ENCODE measurements at regions not wholly inside any gene's neighbourhood (a gene's known extent, or its start where the extent isn't known, plus 50 kb on each side); places are given as distances from the start of the nearest gene placed in this dataset.
"Not testable (repeated sequence)": the region's sequence is repeated elsewhere in the genome, so short reads cannot be mapped to it uniquely, and the experiment has no call there.

DNA sequence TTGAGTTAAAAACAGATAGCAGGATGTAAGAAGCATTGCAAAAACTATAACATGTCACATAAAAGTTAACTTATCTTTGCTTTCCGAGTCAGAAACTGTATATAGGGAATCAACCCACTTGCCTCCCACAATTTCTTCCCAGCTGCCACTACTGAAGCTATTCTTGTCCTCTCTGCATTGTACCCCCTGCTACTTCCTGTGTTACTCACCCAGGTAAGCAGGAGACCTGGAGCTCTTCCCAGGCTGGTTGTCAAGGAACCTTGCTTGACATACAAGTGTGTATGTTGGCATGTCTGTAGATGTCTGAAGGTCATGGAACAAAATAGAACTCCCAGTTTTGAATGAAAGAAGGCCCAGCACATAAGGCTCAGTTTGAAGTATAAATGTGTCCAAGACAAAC, 74.3 kb upstream of the LRRC4C start:
- H3K36me3 Mint-ChIP-seq (ENCODE audit: low read depth, unreplicated experiment): no peaks in the 10 kb centered on the region
- no peak for DNase-seq (ENCODE audit: low spot score)
- H3K4me1 Mint-ChIP-seq (ENCODE audit: unreplicated experiment): peaks cover 8% of the 10 kb centered on the region
- H3K27ac Mint-ChIP-seq (ENCODE audit: unreplicated experiment): no peak overlapping the region
- no peak overlapping the region for H3K4me3 Mint-ChIP-seq (ENCODE audit: unreplicated experiment)
- H3K9me3 Mint-ChIP-seq (ENCODE audit: unreplicated experiment): no peaks in the 10 kb centered on the region
- TF ChIP-seq, protein P1, sequence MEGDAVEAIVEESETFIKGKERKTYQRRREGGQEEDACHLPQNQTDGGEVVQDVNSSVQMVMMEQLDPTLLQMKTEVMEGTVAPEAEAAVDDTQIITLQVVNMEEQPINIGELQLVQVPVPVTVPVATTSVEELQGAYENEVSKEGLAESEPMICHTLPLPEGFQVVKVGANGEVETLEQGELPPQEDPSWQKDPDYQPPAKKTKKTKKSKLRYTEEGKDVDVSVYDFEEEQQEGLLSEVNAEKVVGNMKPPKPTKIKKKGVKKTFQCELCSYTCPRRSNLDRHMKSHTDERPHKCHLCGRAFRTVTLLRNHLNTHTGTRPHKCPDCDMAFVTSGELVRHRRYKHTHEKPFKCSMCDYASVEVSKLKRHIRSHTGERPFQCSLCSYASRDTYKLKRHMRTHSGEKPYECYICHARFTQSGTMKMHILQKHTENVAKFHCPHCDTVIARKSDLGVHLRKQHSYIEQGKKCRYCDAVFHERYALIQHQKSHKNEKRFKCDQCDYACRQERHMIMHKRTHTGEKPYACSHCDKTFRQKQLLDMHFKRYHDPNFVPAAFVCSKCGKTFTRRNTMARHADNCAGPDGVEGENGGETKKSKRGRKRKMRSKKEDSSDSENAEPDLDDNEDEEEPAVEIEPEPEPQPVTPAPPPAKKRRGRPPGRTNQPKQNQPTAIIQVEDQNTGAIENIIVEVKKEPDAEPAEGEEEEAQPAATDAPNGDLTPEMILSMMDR (IDR thresholded peaks at IDR 0.05; ENCODE audit: unreplicated experiment): no peak
- peaks cover 1% of the 10 kb centered on the region for H3K27me3 Mint-ChIP-seq (ENCODE audit: unreplicated experiment)

DNA sequence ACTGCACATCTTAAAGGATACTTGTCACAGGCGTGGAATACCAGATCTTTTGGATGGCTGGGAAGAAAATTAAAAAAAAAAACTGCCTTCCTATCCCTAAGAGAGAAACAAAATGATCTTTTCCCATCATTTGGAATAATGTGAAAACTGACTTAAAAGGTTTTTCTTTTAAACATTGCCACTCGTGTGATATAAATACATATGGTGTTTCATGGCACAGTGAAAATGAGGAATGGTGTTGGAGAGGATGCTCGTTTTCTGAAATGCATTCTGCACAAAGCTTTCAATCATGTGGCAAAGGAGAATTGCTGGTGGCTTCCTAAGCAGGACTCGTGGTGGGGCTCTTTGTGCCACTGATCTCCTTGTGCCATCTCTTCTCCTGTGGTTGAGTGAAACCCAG, 74.9 kb upstream of the LRRC4C start:
- TF ChIP-seq, protein P1 (IDR thresholded peaks at IDR 0.05; ENCODE audit: unreplicated experiment): no peak
- no peak overlapping the region for H3K27ac Mint-ChIP-seq (ENCODE audit: unreplicated experiment)
- no peaks in the 10 kb centered on the region for H3K36me3 Mint-ChIP-seq (ENCODE audit: low read depth, unreplicated experiment)
- peaks cover 1% of the 10 kb centered on the region for H3K27me3 Mint-ChIP-seq (ENCODE audit: unreplicated experiment)
- peaks cover 8% of the 10 kb centered on the region for H3K4me1 Mint-ChIP-seq (ENCODE audit: unreplicated experiment)
- H3K9me3 Mint-ChIP-seq (ENCODE audit: unreplicated experiment): no peaks in the 10 kb centered on the region
- no peak overlapping the region for H3K4me3 Mint-ChIP-seq (ENCODE audit: unreplicated experiment)
- no peak for DNase-seq (ENCODE audit: low spot score)

DNA sequence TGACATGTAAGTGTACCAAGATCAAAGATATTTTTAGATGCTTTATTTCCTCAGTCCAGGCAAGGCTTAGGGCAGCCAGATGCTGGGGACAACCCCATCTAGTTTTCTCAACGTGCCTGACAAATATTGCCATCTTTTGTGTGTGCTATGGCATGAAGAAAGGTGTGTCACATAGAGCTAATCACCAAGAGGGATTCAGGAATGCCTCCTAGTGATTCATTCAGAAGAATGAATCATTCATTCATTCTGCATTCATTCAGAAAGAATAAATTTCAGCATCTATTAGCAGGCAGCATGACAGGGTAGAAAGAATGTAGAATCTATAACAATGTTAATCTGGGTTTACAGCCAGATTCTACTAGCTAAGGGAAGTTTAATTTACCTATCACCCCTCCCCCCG, 75.4 kb upstream of the LRRC4C start:
- H3K27ac Mint-ChIP-seq (ENCODE audit: unreplicated experiment): no peak overlapping the region
- H3K36me3 Mint-ChIP-seq (ENCODE audit: low read depth, unreplicated experiment): no peaks in the 10 kb centered on the region
- H3K4me1 Mint-ChIP-seq (ENCODE audit: unreplicated experiment): peaks cover 4% of the 10 kb centered on the region
- no peak for DNase-seq (ENCODE audit: low spot score)
- peaks cover 1% of the 10 kb centered on the region for H3K27me3 Mint-ChIP-seq (ENCODE audit: unreplicated experiment)
- H3K4me3 Mint-ChIP-seq (ENCODE audit: unreplicated experiment): no peak overlapping the region
- TF ChIP-seq, protein P1 (IDR thresholded peaks at IDR 0.05; ENCODE audit: unreplicated experiment): no peak
- no peaks in the 10 kb centered on the region for H3K9me3 Mint-ChIP-seq (ENCODE audit: unreplicated experiment)

DNA sequence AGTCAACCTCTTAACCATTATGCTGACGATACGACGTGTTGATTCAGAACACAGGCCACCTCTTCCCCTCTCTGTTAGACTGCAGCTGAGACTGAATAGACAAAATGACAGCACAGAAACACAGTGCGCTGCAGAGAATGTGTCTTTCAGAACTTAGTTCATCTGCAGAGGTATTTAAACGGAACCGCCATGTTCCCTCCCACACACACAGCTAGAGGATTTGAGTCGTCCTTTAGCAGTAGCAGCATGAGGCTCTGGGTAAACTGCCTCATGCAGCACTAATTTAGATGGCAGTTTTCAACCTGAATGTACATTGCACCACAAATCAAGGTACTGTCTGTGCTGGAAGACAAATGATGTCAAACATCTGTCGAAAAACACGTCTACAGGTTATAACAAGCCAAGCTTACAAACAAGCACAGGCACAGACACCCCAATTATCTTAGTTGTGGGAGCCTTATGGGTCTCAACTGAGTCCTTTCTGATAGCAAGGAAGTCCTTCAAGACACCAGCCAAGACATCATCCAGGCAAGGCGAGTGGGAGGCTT, 76.6 kb upstream of the LRRC4C start:
- no peak overlapping the region for H3K27ac Mint-ChIP-seq (ENCODE audit: unreplicated experiment)
- no peak overlapping the region for H3K4me3 Mint-ChIP-seq (ENCODE audit: unreplicated experiment)
- TF ChIP-seq, protein P1 (IDR thresholded peaks at IDR 0.05; ENCODE audit: unreplicated experiment): no peak
- no peaks in the 10 kb centered on the region for H3K36me3 Mint-ChIP-seq (ENCODE audit: low read depth, unreplicated experiment)
- H3K27me3 Mint-ChIP-seq (ENCODE audit: unreplicated experiment): no peaks in the 10 kb centered on the region
- DNase-seq (ENCODE audit: low spot score): no peak
- H3K9me3 Mint-ChIP-seq (ENCODE audit: unreplicated experiment): no peaks in the 10 kb centered on the region
- no peaks in the 10 kb centered on the region for H3K4me1 Mint-ChIP-seq (ENCODE audit: unreplicated experiment)

DNA sequence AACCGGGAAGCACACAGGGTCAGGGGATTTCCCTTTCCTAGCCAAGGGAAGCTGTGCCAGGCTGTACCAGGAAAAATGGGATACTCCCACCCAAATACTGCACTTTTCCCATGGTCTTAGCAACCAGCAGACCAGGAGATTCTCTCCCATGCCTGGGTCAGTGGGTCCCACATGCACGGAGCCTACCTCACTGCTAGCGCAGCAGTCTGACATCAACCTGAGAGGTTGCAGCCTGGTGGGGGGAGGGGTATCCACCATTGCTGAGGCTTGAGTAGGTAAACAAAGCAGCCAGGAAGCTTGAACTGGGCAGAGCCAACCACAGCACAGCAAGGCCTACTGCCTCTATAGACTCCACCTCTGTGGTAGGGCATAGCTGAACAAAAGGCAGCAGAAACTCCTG, 85.5 kb upstream of the LRRC4C start:
- not testable (repeated sequence) for H3K4me1 Mint-ChIP-seq (ENCODE audit: unreplicated experiment); H3K4me3 Mint-ChIP-seq (ENCODE audit: unreplicated experiment); DNase-seq (ENCODE audit: low spot score); H3K27me3 Mint-ChIP-seq (ENCODE audit: unreplicated experiment); H3K27ac Mint-ChIP-seq (ENCODE audit: unreplicated experiment); H3K9me3 Mint-ChIP-seq (ENCODE audit: unreplicated experiment); H3K36me3 Mint-ChIP-seq (ENCODE audit: low read depth, unreplicated experiment)
